Left lung (tissue), 4 donors: ENCODE measurements at regions not wholly inside any gene's neighbourhood (a gene's known extent, or its start where the extent isn't known, plus 50 kb on each side); places are given as distances from the start of the nearest gene placed in this dataset.
A peak's percentile ranks its signal among the peaks of the same experiment; 100 is the strongest.

Experiments
- ATAC-seq: fragments of 200-7000 bp; cut with Tn5 transposase; one replicate; pipeline ENCODE4 v1.9.1; 2020; ENCODE audit warnings: moderate library complexity
- DNase-seq, 4 donors: peaks; one replicate each; pipeline ENCODE4 v3.0.0-alpha.2; 2013 to 2020
- H3K27ac ChIP-seq, 2 donors: fragments of 200-600 bp; sonication (generic) in 1 of 2; one replicate each; pipeline versions ENCODE4 v1.5.0 to v1.8.0; 2020 to 2021
- H3K27me3 ChIP-seq, 2 donors: fragments of 200-600 bp; sonication (generic) in 1 of 2; one replicate each; pipeline versions ENCODE4 v1.5.0 to v1.8.0; 2020 to 2021
- H3K36me3 ChIP-seq, 2 donors: fragments of 200-600 bp; sonication (generic) in 1 of 2; one replicate each; pipeline versions ENCODE4 v1.5.0 to v1.8.0; 2020 to 2021
- H3K4me1 ChIP-seq, 2 donors: fragments of 200-600 bp; one replicate each; pipeline ENCODE4 v1.8.0; 2021
- H3K4me3 ChIP-seq, 2 donors: fragments of 200-600 bp; sonication (generic) in 1 of 2; one replicate each; pipeline versions ENCODE4 v1.5.0 to v1.8.0; 2020 to 2021; ENCODE audit warnings: mild to moderate bottlenecking in 1 of 2
- H3K9me3 ChIP-seq, 2 donors: fragments of 200-600 bp; sonication (generic) in 1 of 2; one replicate each; pipeline versions ENCODE4 v1.5.0 to v1.8.0; 2020 to 2021
- CTCF ChIP-seq, 2 donors: fragments of 200-600 bp; sonication (generic) in 1 of 2; IDR thresholded peaks; one replicate each; pipeline versions ENCODE4 v1.5.0 to v1.8.0; 2021; ENCODE audit warnings: antibody characterized with exemption in 2 of 2
- intact Hi-C, 2 donors: fragments of 100-400 bp; cut with DNase I; formaldehyde crosslinking; loops; one replicate each; pipeline versions ENCODE4 v1.11.2 to v1.14.2; 2022
- donor health status: DM: no; HTN: yes; CAD: no.
- donor health status: DM: no; HTN: no; CAD: no.

- Histone ChIP-seq H3K4me3 (no peak overlapping the region), H3K27me3 (no peaks in the 10 kb centered on the region), H3K27ac (no peak overlapping the region), H3K9me3 (no peaks in the 10 kb centered on the region), H3K36me3 (no peaks in the 10 kb centered on the region), H3K4me1 (no peaks in the 10 kb centered on the region)
- intact Hi-C loops: no loop called here
- TF ChIP-seq CTCF (IDR thresholded peaks at IDR 0.05): no peak
- no peak for DNase-seq
- ATAC-seq: no peak
These were observed 62.4 kb upstream of the CDCA7L start for GRCh38 chr7:22008087-22008486.

GRCh38 chr7:22005151-22005550 is 59.5 kb upstream of the CDCA7L start:
- Histone ChIP-seq H3K4me1 (peaks cover 0 to 5% of the 10 kb centered on the region in 2 donors), H3K36me3 (no peaks in the 10 kb centered on the region), H3K27me3 (no peaks in the 10 kb centered on the region), H3K9me3 (no peaks in the 10 kb centered on the region), H3K4me3 (no peak overlapping the region), H3K27ac (no peak overlapping the region)
- no peak for TF ChIP-seq CTCF (IDR thresholded peaks at IDR 0.05)
- ATAC-seq (no peak), DNase-seq (no peak)
- intact Hi-C loops: no loop called here

GRCh38 chr7:22002726-22003125 is 57.0 kb upstream of the CDCA7L start:
- intact Hi-C loops: no loop called here
- H3K4me1 ChIP-seq: peaks cover 0 to 5% of the 10 kb centered on the region in 2 donors
- H3K4me3 ChIP-seq: no peak overlapping the region
- no peak overlapping the region for H3K27ac ChIP-seq
- ATAC-seq (no peak), DNase-seq (no peak)
- no peak for TF ChIP-seq CTCF (IDR thresholded peaks at IDR 0.05)
- H3K36me3 ChIP-seq: no peaks in the 10 kb centered on the region
- H3K9me3 ChIP-seq: no peaks in the 10 kb centered on the region
- no peaks in the 10 kb centered on the region for H3K27me3 ChIP-seq

GRCh38 chr7:22001345-22002004 is 55.8 kb upstream of the CDCA7L start:
- Histone ChIP-seq H3K27ac (no peak overlapping the region), H3K27me3 (no peaks in the 10 kb centered on the region), H3K9me3 (no peaks in the 10 kb centered on the region), H3K4me1 (peaks cover 0 to 5% of the 10 kb centered on the region in 2 donors), H3K4me3 (no peak overlapping the region), H3K36me3 (no peaks in the 10 kb centered on the region)
- ATAC-seq (peak; percentile 93), DNase-seq (peak in 2 of 4 donors; percentile 36 to 63)
- intact Hi-C loops: no loop called here
- peak; percentile 63 to 66 for TF ChIP-seq CTCF (IDR thresholded peaks at IDR 0.05)

GRCh38 chr7:21999896-22000295 is 54.2 kb upstream of the CDCA7L start:
- peaks cover 0 to 5% of the 10 kb centered on the region in 2 donors for H3K4me1 ChIP-seq
- intact Hi-C loops: no loop called here
- H3K27ac ChIP-seq: no peak overlapping the region
- no peak for ATAC-seq
- no peaks in the 10 kb centered on the region for H3K36me3 ChIP-seq
- DNase-seq: no peak
- H3K27me3 ChIP-seq: no peaks in the 10 kb centered on the region
- no peak for TF ChIP-seq CTCF (IDR thresholded peaks at IDR 0.05)
- no peaks in the 10 kb centered on the region for H3K9me3 ChIP-seq
- no peak overlapping the region for H3K4me3 ChIP-seq
